Activated T-cell treated with anti-CD3 and anti-CD28 coated beads for 48 hours (primary cell): ENCODE measurements at regions not wholly inside any gene's neighbourhood (a gene's known extent, or its start where the extent isn't known, plus 50 kb on each side); places are given as distances from the start of the nearest gene placed in this dataset.

Experiments
- DNase-seq: peaks from one replicate; pipeline ENCODE4 v3.0.0-alpha.2; 2020; ENCODE audit warnings: low read depth

- DNase-seq: no peak
Observed at GRCh38 chr1:115140442-115141144, 51.3 kb upstream of the TSPAN2 start.

DNA sequence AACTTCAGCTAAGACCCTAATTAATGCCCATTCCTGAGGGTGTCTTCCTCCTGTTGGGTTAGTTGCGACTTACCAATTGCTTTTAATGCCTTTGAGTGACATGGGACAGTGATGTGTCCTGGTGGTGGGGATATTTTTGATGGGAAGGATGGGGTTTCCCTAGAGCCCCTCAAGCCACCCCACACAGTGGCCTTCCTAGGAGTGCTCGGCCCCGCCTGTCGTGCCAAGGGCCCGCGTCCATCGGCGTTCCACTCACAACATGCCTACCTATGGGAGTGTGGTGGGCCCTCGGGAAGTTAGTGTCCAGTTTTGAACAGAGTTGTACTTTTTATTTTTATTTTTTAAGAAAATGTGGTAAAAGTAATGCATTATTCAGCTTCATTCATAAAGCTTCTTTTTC is 50.1 kb upstream of the TSPAN2 start:
- no peak for DNase-seq
